ENCODE measurements at regions not wholly inside any gene's neighbourhood (a gene's known extent, or its start where the extent isn't known, plus 50 kb on each side); places are given as distances from the start of the nearest gene placed in this dataset.

- H3K27me3 Mint-ChIP-seq = no peaks in the 10 kb centered on the region
- H3K9me3 Mint-ChIP-seq (ENCODE audit: low read depth) = no peaks in the 10 kb centered on the region
- peak overlapping the region; percentile 91 for H3K27ac Mint-ChIP-seq
- CTCF ChIA-PET = interaction anchor here (0.6 to 1.7 kb wide), 3 partner anchors 46 to 62 kb away, joined by 3 to 6 read pairs (median 3); no protein-coding TSS in a partner anchor
- intact Hi-C loops (cut with DNase I, micrococcal nuclease) = loop anchor here (5.0 to 10.0 kb wide), 4 partner anchors 716 to 1339 kb away; partner anchors contain the start of genes FAM120A (in 1 of the 2), FAM120AOS (in 1 of the 2) and FANCC (in 1 of the 2)
- peaks cover 37% of the 10 kb centered on the region for H3K36me3 Mint-ChIP-seq (ENCODE audit: low read depth)
- H3K4me1 Mint-ChIP-seq = peaks cover 52% of the 10 kb centered on the region
- ATAC-seq (no peak), DNase-seq (no peak)
- H3K4me3 Mint-ChIP-seq = peak overlapping the region; percentile 89
- POLR2A ChIA-PET = interaction anchor here (0.6 to 0.7 kb wide), 3 partner anchors 7 to 1498 kb away, joined by 4 read pairs; partner anchors contain the start of gene IPPK
Observed at GRCh38 chr9:94168203-94169000, 84.1 kb downstream of the PTPDC1 start.

GRCh38 chr9:94169968-94170367 lies 85.7 kb downstream of the PTPDC1 start:
- Mint-ChIP-seq H3K4me1 (peaks cover 61% of the 10 kb centered on the region), H3K36me3 (ENCODE audit: low read depth) (peaks cover 50% of the 10 kb centered on the region), H3K9me3 (ENCODE audit: low read depth) (no peaks in the 10 kb centered on the region), H3K4me3 (peak overlapping the region; percentile 36), H3K27me3 (no peaks in the 10 kb centered on the region), H3K27ac (peak overlapping the region; percentile 55)
- ChIA-PET CTCF (no interaction called here), POLR2A (no interaction called here)
- intact Hi-C loops (cut with DNase I, micrococcal nuclease) = loop anchor here (5.0 to 10.0 kb wide), 5 partner anchors 718 to 1337 kb away; partner anchors contain the start of genes FAM120A (in 1 of the 2), FAM120AOS (in 1 of the 2) and FANCC (in 1 of the 2)
- no peak for ATAC-seq
- DNase-seq = no peak

- POLR2A ChIA-PET = interaction anchor here (1.0 kb wide), 1 partner anchor 12 kb away, joined by 3 read pairs; no protein-coding TSS in a partner anchor
- H3K4me3 Mint-ChIP-seq = peak overlapping the region; percentile 32
- peak; percentile 96 for ATAC-seq
Observed at GRCh38 chr9:94173632-94174031, 85.5 kb upstream of the ZNF169 start.

GRCh38 chr9:94174164-94174563 lies 84.9 kb upstream of the ZNF169 start:
- ChIA-PET POLR2A (interaction anchor here (1.0 kb wide), 1 partner anchor 12 kb away, joined by 3 read pairs; no protein-coding TSS in a partner anchor), CTCF (interaction anchor here (0.8 to 2.2 kb wide), 3 partner anchors 10 to 108 kb away, joined by 3 to 7 read pairs (median 3); no protein-coding TSS in a partner anchor)
- intact Hi-C loops (cut with DNase I, micrococcal nuclease) = loop anchor here in 1 of 2 experiments (10.0 kb wide), 1 partner anchor 1209 kb away; no protein-coding TSS in a partner anchor
- Mint-ChIP-seq H3K27ac (peak overlapping the region; percentile 88), H3K4me1 (peaks cover 86% of the 10 kb centered on the region), H3K9me3 (ENCODE audit: low read depth) (no peaks in the 10 kb centered on the region), H3K4me3 (no peak overlapping the region), H3K27me3 (no peaks in the 10 kb centered on the region), H3K36me3 (ENCODE audit: low read depth) (peaks cover 61% of the 10 kb centered on the region)
- peak; percentile 7 for ATAC-seq
- no peak for DNase-seq

More at GRCh38 chr9:94173632-94174031, 85.5 kb upstream of the ZNF169 start:
- H3K4me1 Mint-ChIP-seq = peaks cover 84% of the 10 kb centered on the region
- DNase-seq = peak; percentile 70
- no peaks in the 10 kb centered on the region for H3K9me3 Mint-ChIP-seq (ENCODE audit: low read depth)
- H3K36me3 Mint-ChIP-seq (ENCODE audit: low read depth) = peaks cover 61% of the 10 kb centered on the region
- peak overlapping the region; percentile 88 for H3K27ac Mint-ChIP-seq
- CTCF ChIA-PET = interaction anchor here (0.6 to 2.2 kb wide), 5 partner anchors 10 to 108 kb away, joined by 3 to 7 read pairs (median 3); no protein-coding TSS in a partner anchor
- no peaks in the 10 kb centered on the region for H3K27me3 Mint-ChIP-seq
- intact Hi-C loops (cut with DNase I, micrococcal nuclease) = loop anchor here in 1 of 2 experiments (10.0 kb wide), 1 partner anchor 1209 kb away; no protein-coding TSS in a partner anchor

- ChIA-PET CTCF (no interaction called here), POLR2A (no interaction called here)
- no peak overlapping the region for H3K4me3 Mint-ChIP-seq
- H3K9me3 Mint-ChIP-seq (ENCODE audit: low read depth) = no peaks in the 10 kb centered on the region
- peak overlapping the region; percentile 78 for H3K27ac Mint-ChIP-seq
- no peaks in the 10 kb centered on the region for H3K27me3 Mint-ChIP-seq
- H3K36me3 Mint-ChIP-seq (ENCODE audit: low read depth) = peaks cover 63% of the 10 kb centered on the region
- ATAC-seq = no peak
- H3K4me1 Mint-ChIP-seq = peaks cover 85% of the 10 kb centered on the region
- intact Hi-C loops (cut with DNase I, micrococcal nuclease) = loop anchor here in 1 of 2 experiments (10.0 kb wide), 1 partner anchor 1211 kb away; no protein-coding TSS in a partner anchor
- no peak for DNase-seq
Observed at GRCh38 chr9:94175669-94176068, 83.4 kb upstream of the ZNF169 start.

GRCh38 chr9:94176608-94177007 lies 82.5 kb upstream of the ZNF169 start:
- DNase-seq (no peak), ATAC-seq (no peak)
- CTCF ChIA-PET = no interaction called here
- Mint-ChIP-seq H3K4me3 (no peak overlapping the region), H3K27ac (peak overlapping the region; percentile 44), H3K36me3 (ENCODE audit: low read depth) (peaks cover 64% of the 10 kb centered on the region), H3K9me3 (ENCODE audit: low read depth) (no peaks in the 10 kb centered on the region), H3K27me3 (no peaks in the 10 kb centered on the region), H3K4me1 (peaks cover 88% of the 10 kb centered on the region)
- intact Hi-C loops (cut with DNase I, micrococcal nuclease) = loop anchor here in 1 of 2 experiments (10.0 kb wide), 1 partner anchor 1212 kb away; no protein-coding TSS in a partner anchor
- POLR2A ChIA-PET = interaction anchor here (2.3 kb wide), 1 partner anchor 10 kb away, joined by 6 read pairs; no protein-coding TSS in a partner anchor

GRCh38 chr9:94178927-94179326 lies 80.2 kb upstream of the ZNF169 start:
- peaks cover 85% of the 10 kb centered on the region for H3K4me1 Mint-ChIP-seq
- no peak overlapping the region for H3K4me3 Mint-ChIP-seq
- CTCF ChIA-PET = interaction anchor here (1.0 kb wide), 2 partner anchors 9 to 97 kb away, joined by 3 read pairs; no protein-coding TSS in a partner anchor

GRCh38 chr9:94181408-94182181 lies 77.5 kb upstream of the ZNF169 start:
- DNase-seq (no peak), ATAC-seq (no peak)
- Mint-ChIP-seq H3K27me3 (no peaks in the 10 kb centered on the region), H3K36me3 (ENCODE audit: low read depth) (peaks cover 47% of the 10 kb centered on the region), H3K4me3 (no peak overlapping the region), H3K9me3 (ENCODE audit: low read depth) (no peaks in the 10 kb centered on the region), H3K4me1 (peaks cover 61% of the 10 kb centered on the region), H3K27ac (peak overlapping the region; percentile 43)
- CTCF ChIA-PET = interaction anchor here (0.8 to 1.1 kb wide), 4 partner anchors 15 to 118 kb away, joined by 3 to 4 read pairs (median 3); no protein-coding TSS in a partner anchor
- POLR2A ChIA-PET = interaction anchor here (0.5 to 0.6 kb wide), 3 partner anchors 11 to 604 kb away, joined by 3 to 4 read pairs (median 3); no protein-coding TSS in a partner anchor
- intact Hi-C loops (cut with DNase I, micrococcal nuclease) = no loop called here

More at GRCh38 chr9:94178927-94179326, 80.2 kb upstream of the ZNF169 start:
- no peaks in the 10 kb centered on the region for H3K9me3 Mint-ChIP-seq (ENCODE audit: low read depth)
- H3K27me3 Mint-ChIP-seq = no peaks in the 10 kb centered on the region
- ATAC-seq = peak; percentile 73
- H3K27ac Mint-ChIP-seq = peak overlapping the region; percentile 60
- no peak for DNase-seq
- H3K36me3 Mint-ChIP-seq (ENCODE audit: low read depth) = peaks cover 66% of the 10 kb centered on the region
- POLR2A ChIA-PET = no interaction called here
- intact Hi-C loops (cut with DNase I, micrococcal nuclease) = loop anchor here in 1 of 2 experiments (1.0 to 10.0 kb wide), 2 partner anchors 13 to 1214 kb away; no protein-coding TSS in a partner anchor

- ATAC-seq (no peak), DNase-seq (no peak)
- H3K4me3 Mint-ChIP-seq = no peak overlapping the region
- H3K9me3 Mint-ChIP-seq (ENCODE audit: low read depth) = no peaks in the 10 kb centered on the region
- CTCF ChIA-PET = interaction anchor here (0.6 to 0.8 kb wide), 2 partner anchors 72 to 119 kb away, joined by 3 read pairs; no protein-coding TSS in a partner anchor
- intact Hi-C loops (cut with DNase I, micrococcal nuclease) = no loop called here
- no peaks in the 10 kb centered on the region for H3K27me3 Mint-ChIP-seq
- POLR2A ChIA-PET = interaction anchor here (0.5 kb wide), 1 partner anchor 605 kb away, joined by 3 read pairs; no protein-coding TSS in a partner anchor
- H3K27ac Mint-ChIP-seq = no peak overlapping the region
- H3K36me3 Mint-ChIP-seq (ENCODE audit: low read depth) = peaks cover 44% of the 10 kb centered on the region
- H3K4me1 Mint-ChIP-seq = peaks cover 51% of the 10 kb centered on the region
Observed at GRCh38 chr9:94182532-94182931, 76.6 kb upstream of the ZNF169 start.

GRCh38 chr9:94183240-94183999 lies 75.7 kb upstream of the ZNF169 start:
- Mint-ChIP-seq H3K27me3 (no peaks in the 10 kb centered on the region), H3K27ac (peak overlapping the region; percentile 47), H3K4me3 (no peak overlapping the region), H3K9me3 (ENCODE audit: low read depth) (peaks cover 3% of the 10 kb centered on the region), H3K4me1 (peaks cover 48% of the 10 kb centered on the region), H3K36me3 (ENCODE audit: low read depth) (peaks cover 47% of the 10 kb centered on the region)
- CTCF ChIA-PET = interaction anchor here (0.6 to 0.7 kb wide), 2 partner anchors 9 to 129 kb away, joined by 3 to 4 read pairs; no protein-coding TSS in a partner anchor
- DNase-seq = peak; percentile 25
- intact Hi-C loops (cut with DNase I, micrococcal nuclease) = no loop called here
- POLR2A ChIA-PET = interaction anchor here (0.5 kb wide), 1 partner anchor 14 kb away, joined by 3 read pairs; no protein-coding TSS in a partner anchor
- peak; percentile 48 for ATAC-seq
